ENCODE measurements at regions not wholly inside any gene's neighbourhood (a gene's known extent, or its start where the extent isn't known, plus 50 kb on each side); places are given as distances from the start of the nearest gene placed in this dataset.

DNA sequence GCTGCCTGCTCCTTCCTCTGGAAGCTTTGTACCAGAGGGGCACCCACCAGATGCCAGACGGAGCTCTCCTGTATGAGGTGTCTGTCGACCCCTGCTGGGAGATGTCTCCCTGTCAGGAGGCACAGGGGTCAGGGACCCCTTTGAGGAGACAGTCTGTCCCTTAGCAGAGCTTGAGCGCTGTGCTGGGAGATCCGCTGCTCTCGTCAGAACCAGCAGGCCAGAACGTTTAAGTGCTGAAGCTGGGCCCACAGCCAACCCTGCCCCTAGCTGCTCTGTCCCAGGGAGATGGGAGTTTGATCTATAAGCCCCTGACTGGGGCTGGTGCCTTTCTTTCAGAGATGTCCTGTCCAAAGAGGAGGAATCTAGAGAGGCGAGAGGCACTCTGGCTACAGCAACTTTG lies 260.3 kb upstream of the GPRIN3 start:
- no peak for DNase-seq (ENCODE audit: low read depth, low spot score)
- no peak overlapping the region for H3K4me3 ChIP-seq (ENCODE audit: low read depth, low read length)
- TF ChIP-seq CTCF (IDR thresholded peaks at IDR 0.05; ENCODE audit: low read depth, low read length), result no peak
- in situ Hi-C loops (cut with HindIII; ENCODE audit: low sequenced_read_pairs), result no loop called here

DNA sequence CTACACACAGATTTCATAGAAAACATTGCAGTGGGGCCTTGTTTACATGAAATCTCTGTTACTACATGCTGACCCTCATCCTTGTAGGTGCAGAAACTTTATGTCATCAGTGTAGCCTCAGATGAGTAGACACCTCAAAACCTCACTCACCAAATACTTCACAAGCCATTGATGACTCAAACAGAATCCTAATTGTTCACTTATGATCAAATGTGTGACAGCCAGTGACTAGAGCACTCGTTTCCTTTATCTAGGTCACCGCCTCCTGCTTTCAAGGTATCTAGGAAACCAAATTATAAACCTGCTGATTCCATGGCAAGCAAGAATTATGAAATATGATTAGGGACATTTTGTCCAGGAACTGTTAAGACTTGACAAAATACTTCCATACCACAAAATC lies 255.8 kb upstream of the GPRIN3 start:
- DNase-seq (ENCODE audit: low read depth, low spot score), result no peak
- no peak for TF ChIP-seq CTCF (IDR thresholded peaks at IDR 0.05; ENCODE audit: low read depth, low read length)
- H3K4me3 ChIP-seq (ENCODE audit: low read depth, low read length), result no peak overlapping the region
- in situ Hi-C loops (cut with HindIII; ENCODE audit: low sequenced_read_pairs), result no loop called here

GRCh38 chr4:89562746-89563145 lies 255.1 kb upstream of the GPRIN3 start:
- TF ChIP-seq CTCF (IDR thresholded peaks at IDR 0.05; ENCODE audit: low read depth, low read length), result no peak

DNA sequence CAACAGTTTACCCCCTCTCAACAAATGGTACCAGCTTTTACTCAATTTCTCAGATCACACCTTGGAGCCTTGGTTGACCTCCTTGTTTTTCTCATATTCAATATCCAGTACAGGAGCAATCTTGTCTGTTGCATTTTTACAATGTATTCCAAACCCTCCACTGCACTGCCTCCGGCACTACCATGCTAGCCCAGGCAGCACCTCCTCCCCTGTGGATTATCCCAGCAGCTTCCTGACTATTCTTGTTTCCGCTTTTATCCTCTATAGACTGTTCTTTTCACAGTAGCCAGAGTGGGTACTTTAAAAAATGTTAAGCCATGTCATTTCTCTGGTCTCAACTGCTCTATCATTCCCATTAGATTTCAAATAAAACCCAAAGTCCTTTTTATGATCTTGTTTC lies 253.4 kb upstream of the GPRIN3 start:
- TF ChIP-seq CTCF (IDR thresholded peaks at IDR 0.05; ENCODE audit: low read depth, low read length), result no peak
- in situ Hi-C loops (cut with HindIII; ENCODE audit: low sequenced_read_pairs), result no loop called here
- H3K4me3 ChIP-seq (ENCODE audit: low read depth, low read length), result no peak overlapping the region
- no peak for DNase-seq (ENCODE audit: low read depth, low spot score)

More at GRCh38 chr4:89562746-89563145, 255.1 kb upstream of the GPRIN3 start:
- H3K4me3 ChIP-seq (ENCODE audit: low read depth, low read length), result no peak overlapping the region
- DNase-seq (ENCODE audit: low read depth, low spot score), result no peak
- in situ Hi-C loops (cut with HindIII; ENCODE audit: low sequenced_read_pairs), result no loop called here

GRCh38 chr4:89558147-89558546 lies 250.5 kb upstream of the GPRIN3 start:
- in situ Hi-C loops (cut with HindIII; ENCODE audit: low sequenced_read_pairs), result no loop called here
- peak; percentile 53 for TF ChIP-seq CTCF (IDR thresholded peaks at IDR 0.05; ENCODE audit: low read depth, low read length)
- H3K4me3 ChIP-seq (ENCODE audit: low read depth, low read length), result no peak overlapping the region
- DNase-seq (ENCODE audit: low read depth, low spot score), result no peak

GRCh38 chr4:89556601-89557305 lies 249.2 kb upstream of the GPRIN3 start:
- H3K4me3 ChIP-seq (ENCODE audit: low read depth, low read length), result no peak overlapping the region
- no peak for TF ChIP-seq CTCF (IDR thresholded peaks at IDR 0.05; ENCODE audit: low read depth, low read length)
- in situ Hi-C loops (cut with HindIII; ENCODE audit: low sequenced_read_pairs), result no loop called here
- no peak for DNase-seq (ENCODE audit: low read depth, low spot score)

All from astrocyte of the spinal cord (primary cell).